Suppressor macrophage treated with lipopolysaccharide for 1 hour (primary cell): ENCODE measurements at regions not wholly inside any gene's neighbourhood (a gene's known extent, or its start where the extent isn't known, plus 50 kb on each side); places are given as distances from the start of the nearest gene placed in this dataset.
A peak's percentile ranks its signal among the peaks of the same experiment; 100 is the strongest.

Experiments
- DNase-seq, 3 donors: peaks; one replicate each; pipeline ENCODE4 v3.0.0-alpha.2; 2020 to 2022

- DNase-seq: no peak
Measured at GRCh38 chr11:70751142-70751734, 352.9 kb downstream of the CTTN start.

GRCh38 chr11:70755410-70756158 is 357.3 kb downstream of the CTTN start:
- peak; percentile 66 to 83 (median 82) for DNase-seq

GRCh38 chr11:70756341-70756740 is 358.0 kb downstream of the CTTN start:
- DNase-seq: no peak

- DNase-seq: no peak
Measured at GRCh38 chr11:70756756-70757155, 358.4 kb downstream of the CTTN start.

GRCh38 chr11:70757241-70757640 is 358.9 kb downstream of the CTTN start:
- DNase-seq: no peak

GRCh38 chr11:70758206-70758605 is 359.9 kb downstream of the CTTN start:
- DNase-seq: no peak

- DNase-seq: no peak
Measured at GRCh38 chr11:70759846-70760245, 361.5 kb downstream of the CTTN start.

- no peak for DNase-seq
Measured at GRCh38 chr11:70760416-70761020, 362.2 kb downstream of the CTTN start.

- DNase-seq: no peak
Measured at GRCh38 chr11:70761094-70761907, 363.0 kb downstream of the CTTN start.

- no peak for DNase-seq
Measured at GRCh38 chr11:70761908-70762337, 363.6 kb downstream of the CTTN start.

GRCh38 chr11:70762810-70763209 is 364.5 kb downstream of the CTTN start:
- DNase-seq: no peak

- DNase-seq: no peak
Measured at GRCh38 chr11:70763606-70764005, 365.3 kb downstream of the CTTN start.

- DNase-seq: no peak
Measured at GRCh38 chr11:70764356-70764905, 366.1 kb downstream of the CTTN start.

GRCh38 chr11:70766901-70767300 is 368.6 kb downstream of the CTTN start:
- no peak for DNase-seq

GRCh38 chr11:70768346-70769095 is 370.2 kb downstream of the CTTN start:
- DNase-seq: no peak

- DNase-seq: no peak
Measured at GRCh38 chr11:70769106-70769505, 370.8 kb downstream of the CTTN start.

- no peak for DNase-seq
Measured at GRCh38 chr11:70769521-70769920, 371.2 kb downstream of the CTTN start.

- no peak for DNase-seq
Measured at GRCh38 chr11:70771099-70771885, 373.0 kb downstream of the CTTN start.

GRCh38 chr11:70772950-70773349 is 374.6 kb downstream of the CTTN start:
- DNase-seq: no peak

GRCh38 chr11:70775386-70776075 is 377.2 kb downstream of the CTTN start:
- DNase-seq: no peak
